CD14-positive monocyte (primary cell): ENCODE measurements at regions not wholly inside any gene's neighbourhood (a gene's known extent, or its start where the extent isn't known, plus 50 kb on each side); places are given as distances from the start of the nearest gene placed in this dataset.

Source experiments
- DNase-seq, 3 donors: peaks; one replicate each; pipeline ENCODE4 v3.0.0-alpha.2; 2011 to 2022
- H2AFZ ChIP-seq: 2 replicates; pipeline ENCODE4 v1.6.0; 2012; ENCODE audit warnings: mild to moderate bottlenecking, low read depth, low read length, inconsistent platforms; ENCODE audit not compliant: insufficient read depth, poor library complexity, severe bottlenecking
- H3K27ac ChIP-seq, 2 donors: 1 replicate in 1 of 2; 2 replicates in 1 of 2; pipeline ENCODE4 v1.5.1; 2012 to 2013; ENCODE audit warnings: low read length in 2 of 2, control low read depth in 1 of 2, inconsistent platforms in 1 of 2, low read depth in 1 of 2, mild to moderate bottlenecking in 1 of 2
- H3K27me3 ChIP-seq, 2 donors: one replicate each; pipeline versions ENCODE4 v1.6.0 to v1.6.1; 2011 to 2013; ENCODE audit warnings: low read length in 2 of 2; ENCODE audit not compliant: control insufficient read depth in 2 of 2, insufficient read depth in 2 of 2
- H3K36me3 ChIP-seq, 2 donors: replicated peaks in 1 of 2; 1 replicate in 1 of 2; 2 replicates in 1 of 2; pipeline versions ENCODE4 v1.5.1 to v1.6.1; 2012 to 2013; ENCODE audit warnings: low read length in 2 of 2, control low read depth in 1 of 2, inconsistent platforms in 1 of 2, mild to moderate bottlenecking in 1 of 2; ENCODE audit not compliant: insufficient read depth in 2 of 2, control insufficient read depth in 1 of 2
- H3K4me1 ChIP-seq, 2 donors: 1 replicate in 1 of 2; 2 replicates in 1 of 2; pipeline versions ENCODE4 v1.5.1 to v1.6.1; 2012 to 2013; ENCODE audit warnings: low read length in 2 of 2, control low read depth in 1 of 2, inconsistent platforms in 1 of 2, mild to moderate bottlenecking in 1 of 2, moderate library complexity in 1 of 2; ENCODE audit not compliant: insufficient read depth in 2 of 2, control insufficient read depth in 1 of 2
- H3K4me2 ChIP-seq: replicated peaks from 2 replicates; pipeline ENCODE3; 2012; ENCODE audit warnings: low read length, moderate library complexity, mild to moderate bottlenecking; ENCODE audit not compliant: poor library complexity, severe bottlenecking; ENCODE audit errors: extremely low read depth
- H3K4me3 ChIP-seq, 3 experiments: fragments of 200-600 bp in 1 of 3; sonication (generic) in 1 of 3; replicated peaks in 1 of 3; 1 replicate in 2 of 3; 2 replicates in 1 of 3; pipeline ENCODE4 v1.5.1; 2011 to 2013; ENCODE audit warnings: low read length in 3 of 3, mild to moderate bottlenecking in 3 of 3, control low read depth in 2 of 3, low read depth in 2 of 3, inconsistent platforms in 1 of 3, moderate library complexity in 1 of 3
- H3K79me2 ChIP-seq: 2 replicates; pipeline ENCODE4 v1.6.0; 2012; ENCODE audit warnings: mild to moderate bottlenecking, control low read depth, inconsistent platforms, low read length, moderate library complexity; ENCODE audit not compliant: insufficient read depth
- H3K9ac ChIP-seq: 2 replicates; pipeline ENCODE4 v1.6.0; 2017; ENCODE audit warnings: low read length, mild to moderate bottlenecking; ENCODE audit not compliant: insufficient read depth, poor library complexity, severe bottlenecking
- H3K9me3 ChIP-seq, 2 donors: replicated peaks in 1 of 2; 1 replicate in 1 of 2; 2 replicates in 1 of 2; pipeline versions ENCODE4 v1.5.1 to v1.6.1; 2012 to 2013; ENCODE audit warnings: low read length in 2 of 2, control low read depth in 1 of 2; ENCODE audit not compliant: control insufficient read depth in 1 of 2, insufficient read depth in 1 of 2
- H4K20me1 ChIP-seq: 2 replicates; pipeline ENCODE4 v1.6.0; 2012; ENCODE audit warnings: mild to moderate bottlenecking, low read length, control low read depth, moderate library complexity; ENCODE audit not compliant: insufficient read depth
- H3K27ac Mint-ChIP-seq, 7 donors: one replicate each; pipeline ENCODE4 v1.8.0; 2020; ENCODE audit warnings: mild to moderate bottlenecking in 7 of 7, mixed read lengths in 7 of 7, moderate library complexity in 6 of 7, inconsistent platforms in 2 of 7
- H3K27me3 Mint-ChIP-seq, 3 donors: one replicate each; pipeline ENCODE4 v1.8.0; 2021 to 2022; ENCODE audit warnings: low read depth in 3 of 3, mild to moderate bottlenecking in 3 of 3, mixed read lengths in 3 of 3, moderate library complexity in 3 of 3, inconsistent platforms in 1 of 3
- H3K36me3 Mint-ChIP-seq, 2 donors: one replicate each; pipeline ENCODE4 v1.8.0; 2020; ENCODE audit warnings: mixed read lengths in 2 of 2, inconsistent platforms in 1 of 2, mild to moderate bottlenecking in 1 of 2
- H3K4me1 Mint-ChIP-seq: one replicate; pipeline ENCODE4 v1.8.0; 2020; ENCODE audit warnings: mild to moderate bottlenecking, mixed read lengths
- H3K4me3 Mint-ChIP-seq, 2 donors: one replicate each; pipeline ENCODE4 v1.8.0; 2020; ENCODE audit warnings: mild to moderate bottlenecking in 2 of 2, mixed read lengths in 2 of 2, moderate library complexity in 1 of 2
- H3K9me3 Mint-ChIP-seq, 7 donors: one replicate each; pipeline ENCODE4 v1.8.0; 2020 to 2022; ENCODE audit warnings: mixed read lengths in 7 of 7, mild to moderate bottlenecking in 6 of 7, moderate library complexity in 6 of 7, inconsistent platforms in 2 of 7
- CTCF ChIP-seq: fragments of 200-600 bp; IDR thresholded peaks from one replicate; pipeline ENCODE4 v1.8.0; 2022; ENCODE audit warnings: antibody characterized with exemption, mild to moderate bottlenecking
- whole genome bisulfite sequencing: methylation state at CpG from one replicate; pipeline ENCODE4 v1.1.5; 2013; ENCODE audit warnings: missing lambda C conversion rate; ENCODE audit not compliant: insufficient coverage; 5-methylcytosine and 5-hydroxymethylcytosine counted together
- intact Hi-C, 2 donors: fragments of 100-400 bp; cut with micrococcal nuclease; formaldehyde crosslinking; loops; one replicate each; pipeline versions ENCODE4 v1.15.0 to v1.15.1; 2023

DNA sequence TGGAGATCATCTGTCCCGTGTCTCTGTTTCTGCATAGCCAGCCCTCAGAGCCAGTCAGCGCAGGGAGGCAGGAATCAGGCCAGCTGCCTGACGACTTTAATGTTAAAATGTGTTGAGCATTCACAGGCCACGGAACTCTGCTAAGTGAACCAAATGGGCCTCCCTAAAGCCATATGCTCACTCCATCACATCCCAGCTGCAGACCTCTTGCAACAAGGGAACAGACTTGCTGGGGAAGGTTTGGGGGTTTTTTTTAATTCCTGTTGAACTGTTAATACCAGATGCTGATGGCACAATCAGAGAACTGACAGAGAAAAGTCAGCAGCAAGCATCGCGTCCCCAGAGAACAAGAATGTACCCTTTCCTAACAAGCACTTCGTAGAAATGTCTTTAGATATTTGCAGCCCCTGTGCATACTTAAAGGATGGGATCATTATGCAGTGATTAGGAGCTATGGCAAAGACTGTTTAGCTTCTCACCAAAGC, 900.4 kb upstream of the AUTS2 start:
- no peak for TF ChIP-seq CTCF
- Histone ChIP-seq H3K27me3 (no peaks in the 10 kb centered on the region), H3K79me2 (no peaks in the 10 kb centered on the region), H3K4me2 (no peak overlapping the region), H4K20me1 (no peaks in the 10 kb centered on the region), H3K27ac (no peak overlapping the region), H3K4me3 (no peak overlapping the region), H2AFZ (no peak overlapping the region), H3K36me3 (no peaks in the 10 kb centered on the region), H3K4me1 (no peaks in the 10 kb centered on the region), H3K9me3 (peaks cover 49 to 52% of the 10 kb centered on the region in 2 donors), H3K9ac (no peak overlapping the region)
- intact Hi-C loops: no loop called here
- Mint-ChIP-seq H3K27me3 (peaks cover 0 to 4% (median 0%) of the 10 kb centered on the region in 3 donors), H3K36me3 (no peaks in the 10 kb centered on the region), H3K4me1 (no peaks in the 10 kb centered on the region), H3K4me3 (no peak overlapping the region), H3K9me3 (peaks cover 13 to 58% (median 23%) of the 10 kb centered on the region in 7 donors), H3K27ac (no peak overlapping the region)
- no peak for DNase-seq
- WGBS: 53% methylated on average over 2 of the region's 7 CpGs

DNA sequence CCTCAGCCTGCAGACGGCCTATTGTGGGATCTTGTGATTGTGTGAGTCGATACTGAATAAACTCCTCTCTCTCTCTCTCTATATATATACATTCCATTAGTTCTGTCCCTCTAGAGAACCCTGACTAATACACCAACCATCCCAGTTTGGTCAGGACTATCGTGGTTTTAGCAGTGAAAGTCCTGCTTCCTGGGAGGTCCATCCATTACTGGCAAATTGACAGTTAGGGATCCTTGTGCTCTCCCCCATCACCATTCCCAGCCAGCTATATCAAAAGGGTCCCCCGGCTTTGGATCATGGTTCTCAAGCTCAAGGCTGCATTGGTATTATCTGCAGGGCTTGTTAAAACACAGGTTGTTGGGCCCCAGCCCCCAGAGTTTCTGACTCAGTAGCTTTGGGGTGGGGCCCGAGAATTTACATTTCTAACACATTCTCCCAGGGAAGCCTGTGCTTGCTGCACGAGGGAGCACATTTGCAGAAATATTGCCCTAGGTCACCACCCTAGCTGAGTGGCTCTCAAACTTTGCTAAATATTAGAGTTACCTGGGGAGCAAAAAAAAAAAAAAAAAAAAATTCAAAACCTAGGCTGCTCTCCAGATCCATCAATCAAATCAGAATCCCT, 899.1 kb upstream of the AUTS2 start:
- no peak overlapping the region for H3K4me2 ChIP-seq
- 52% methylated on average over 2 of the region's 6 CpGs for WGBS
- peaks cover 0 to 3% (median 0%) of the 10 kb centered on the region in 3 donors for H3K27me3 Mint-ChIP-seq
- no peak overlapping the region for H3K27ac ChIP-seq
- H3K4me3 Mint-ChIP-seq: no peak overlapping the region
- H3K36me3 Mint-ChIP-seq: no peaks in the 10 kb centered on the region
- no peaks in the 10 kb centered on the region for H3K4me1 ChIP-seq
- H3K4me1 Mint-ChIP-seq: no peaks in the 10 kb centered on the region
- peaks cover 13 to 62% (median 27%) of the 10 kb centered on the region in 7 donors for H3K9me3 Mint-ChIP-seq
- intact Hi-C loops: no loop called here
- H3K27ac Mint-ChIP-seq: no peak overlapping the region
- H3K9me3 ChIP-seq: peaks cover 49 to 56% of the 10 kb centered on the region in 2 donors
- no peak for DNase-seq
- no peak overlapping the region for H3K9ac ChIP-seq
- no peak for TF ChIP-seq CTCF
- no peaks in the 10 kb centered on the region for H3K79me2 ChIP-seq
- no peaks in the 10 kb centered on the region for H3K27me3 ChIP-seq
- H4K20me1 ChIP-seq: no peaks in the 10 kb centered on the region
- no peak overlapping the region for H3K4me3 ChIP-seq
- H2AFZ ChIP-seq: no peak overlapping the region
- H3K36me3 ChIP-seq: no peaks in the 10 kb centered on the region
